Colon (tissue), 2 donors: ENCODE measurements at regions not wholly inside any gene's neighbourhood (a gene's known extent, or its start where the extent isn't known, plus 50 kb on each side); places are given as distances from the start of the nearest gene placed in this dataset.

Experiments used
- FAIRE-seq: peaks from 2 replicates; lab custom pipeline; 2012; peaks lifted over from hg19 to GRCh38; lab: Jason Lieb, UNC
- donor health status: control.
- donor health status: control.

DNA sequence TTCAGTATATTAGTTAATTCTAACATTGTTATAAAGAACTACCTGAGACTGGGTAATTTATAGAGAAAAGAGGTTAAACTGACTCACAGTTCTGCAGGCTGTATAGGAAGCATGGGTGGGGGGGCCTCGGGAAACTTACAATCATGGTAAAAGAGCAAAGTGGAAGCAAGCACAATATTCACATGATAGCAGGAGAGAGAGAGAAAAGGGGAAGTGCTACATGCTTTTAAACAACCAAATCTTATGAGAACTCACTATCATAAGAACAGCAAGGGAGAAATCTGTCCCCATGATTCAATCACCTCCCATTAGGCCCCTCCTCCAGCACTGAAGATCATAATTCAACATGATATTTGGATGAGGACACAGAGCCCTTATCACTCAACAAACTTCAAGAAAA, 324.9 kb downstream of the ZNF608 start:
- no peak for FAIRE-seq

DNA sequence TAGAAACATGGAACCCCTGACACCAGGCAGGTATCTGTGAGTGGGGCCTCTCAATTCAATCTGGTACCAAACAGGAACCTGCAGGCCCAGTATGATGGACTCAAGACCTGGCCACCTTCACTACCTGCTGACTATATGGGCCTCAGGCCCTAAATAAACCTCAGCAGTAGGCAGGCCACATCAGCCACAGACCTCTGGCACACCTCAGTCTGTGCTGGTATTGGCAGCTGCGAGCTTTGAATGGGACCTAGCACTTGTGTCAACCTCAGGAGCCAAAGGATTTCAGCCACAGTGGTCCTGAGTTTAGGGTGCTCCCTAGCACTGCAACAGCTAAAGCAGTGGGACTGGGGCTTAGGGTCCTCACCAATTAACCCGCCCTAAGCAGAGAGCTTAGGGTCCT, 325.5 kb downstream of the ZNF608 start:
- no peak for FAIRE-seq

DNA sequence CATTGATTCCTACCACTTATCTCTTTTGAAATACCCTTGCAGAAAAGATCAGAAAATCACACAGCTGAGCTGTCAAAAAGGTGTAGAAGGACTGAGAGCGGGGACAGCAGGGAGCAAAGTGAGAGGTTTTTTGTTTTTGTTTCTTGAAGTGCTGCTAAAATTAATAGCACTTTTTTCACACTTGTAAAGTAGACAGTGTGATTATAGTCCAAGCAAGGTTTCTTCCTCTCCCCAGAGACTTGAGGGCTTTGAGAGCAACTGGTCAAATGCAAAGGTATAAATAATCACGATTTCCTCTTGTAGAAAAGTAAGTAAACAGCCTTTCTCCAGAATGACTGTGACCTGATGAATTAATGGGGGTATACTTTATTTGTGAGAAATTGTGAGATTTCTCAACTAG, 326.9 kb downstream of the ZNF608 start:
- FAIRE-seq, result no peak

DNA sequence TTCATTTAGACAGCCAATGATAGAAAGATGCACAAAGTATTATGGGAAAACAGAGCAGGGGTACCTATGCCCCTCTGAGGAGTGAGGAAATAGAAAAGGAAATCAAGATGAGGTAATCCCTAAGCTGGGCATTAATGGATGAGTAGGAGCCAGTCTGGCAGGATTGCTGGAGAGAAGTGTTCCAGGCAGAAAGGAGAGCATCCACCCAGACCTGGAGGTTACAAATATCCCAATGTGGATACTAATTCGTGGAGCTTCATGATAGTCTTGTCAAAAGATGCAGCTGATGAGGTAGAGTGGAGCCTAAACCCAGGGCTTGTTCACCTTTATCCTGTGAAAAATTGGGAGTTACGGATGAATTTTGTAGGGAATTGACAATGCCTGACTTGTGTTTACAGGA, 328.0 kb downstream of the ZNF608 start:
- no peak for FAIRE-seq

DNA sequence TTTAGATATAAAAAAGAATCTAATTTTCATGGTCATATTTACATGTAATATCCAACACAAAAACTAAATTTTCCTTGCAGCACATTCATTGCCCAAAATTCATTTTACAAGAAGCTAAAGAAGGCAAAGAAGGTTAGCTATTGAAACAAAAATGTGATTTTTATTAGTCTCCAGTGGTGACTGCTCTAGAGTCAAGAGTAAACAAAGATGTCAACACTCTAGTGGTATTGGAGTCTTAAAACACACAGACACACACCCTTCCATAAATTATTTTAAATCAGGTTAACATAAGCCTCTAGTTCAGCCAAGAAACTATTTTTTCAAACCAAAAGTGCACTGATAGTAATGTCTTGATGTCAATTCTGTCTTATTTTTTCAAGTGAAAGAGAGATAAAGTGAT, 329.2 kb downstream of the ZNF608 start:
- no peak for FAIRE-seq

DNA sequence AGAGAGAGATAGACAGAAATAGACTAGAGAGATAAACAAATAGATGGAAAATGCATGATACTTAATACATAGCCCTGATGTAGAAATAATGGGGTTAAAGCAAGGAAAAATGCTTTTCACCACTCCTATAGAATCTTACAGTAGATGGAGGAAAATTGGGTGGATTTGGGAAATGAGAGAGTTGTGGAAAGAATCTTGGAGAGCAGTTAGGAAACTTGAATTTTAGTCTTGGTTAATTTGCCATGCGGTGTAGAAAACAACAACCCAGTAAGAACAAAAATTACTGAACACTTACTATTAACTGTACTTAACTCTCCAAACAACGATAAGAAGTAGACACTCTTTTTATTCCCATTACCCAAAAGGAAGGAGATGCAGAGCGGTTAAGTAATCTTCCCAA, 329.8 kb downstream of the ZNF608 start:
- FAIRE-seq, result no peak

DNA sequence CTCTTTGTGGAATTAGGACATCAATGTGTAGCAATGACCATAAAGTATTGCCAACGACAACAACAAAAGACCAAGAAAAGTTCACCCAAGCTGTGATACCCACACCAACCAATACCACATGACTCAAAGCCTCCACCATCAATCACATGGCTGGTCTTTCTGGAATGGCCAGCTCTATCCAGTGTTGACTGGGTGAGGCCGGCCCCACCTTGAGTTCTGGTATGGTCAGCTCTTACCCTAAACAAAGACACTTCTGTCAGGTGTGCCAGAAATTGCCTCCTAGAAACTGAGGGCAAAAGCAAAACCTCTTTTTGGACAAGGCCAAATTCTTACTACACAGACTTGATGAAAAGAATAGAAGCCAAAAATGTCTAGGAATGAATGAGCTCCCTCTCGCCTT, 331.5 kb downstream of the ZNF608 start:
- no peak for FAIRE-seq

DNA sequence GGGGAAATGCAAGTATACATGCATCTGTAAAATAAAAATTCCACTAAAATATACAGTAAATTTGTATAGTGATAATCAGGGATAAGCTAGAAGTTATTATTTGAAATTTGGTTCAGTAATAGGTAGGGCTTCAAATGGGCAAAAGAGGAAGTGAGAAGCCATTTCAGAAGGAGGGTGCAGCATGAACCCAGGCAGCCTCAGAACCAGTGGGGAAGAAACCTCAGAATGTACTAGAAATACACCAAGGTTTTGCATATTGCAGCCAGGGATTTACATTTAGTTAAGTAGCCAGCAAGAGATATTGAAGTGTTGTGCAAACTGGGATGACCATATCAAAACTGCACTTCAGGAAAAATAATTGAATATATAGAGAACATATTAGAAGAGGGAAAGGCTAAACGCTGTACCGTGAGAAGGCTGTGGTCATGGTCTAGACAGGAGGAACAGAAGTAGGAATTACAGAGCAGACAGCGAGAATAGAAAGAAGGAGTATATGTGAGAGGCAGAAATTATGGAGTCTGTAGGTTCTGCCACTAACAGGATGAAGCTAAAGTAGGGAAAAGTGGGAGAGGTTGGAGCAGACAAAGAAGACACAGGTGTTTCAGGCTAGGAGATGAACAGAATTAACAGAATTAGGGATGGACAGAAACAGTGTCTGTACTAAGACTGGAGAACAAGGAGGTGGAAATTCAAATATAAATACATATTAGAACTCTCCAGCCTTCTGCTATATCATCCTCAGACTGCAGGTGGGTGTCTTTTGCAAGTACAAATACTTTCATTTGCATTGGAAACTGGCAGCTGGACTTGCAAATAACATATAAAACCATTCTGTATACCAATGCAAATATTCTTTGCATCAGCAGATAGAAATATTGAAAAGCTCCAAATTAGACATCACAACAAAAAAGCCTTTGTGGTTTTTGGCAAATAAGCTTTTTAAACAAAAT, 335.6 kb downstream of the ZNF608 start:
- FAIRE-seq, result no peak

DNA sequence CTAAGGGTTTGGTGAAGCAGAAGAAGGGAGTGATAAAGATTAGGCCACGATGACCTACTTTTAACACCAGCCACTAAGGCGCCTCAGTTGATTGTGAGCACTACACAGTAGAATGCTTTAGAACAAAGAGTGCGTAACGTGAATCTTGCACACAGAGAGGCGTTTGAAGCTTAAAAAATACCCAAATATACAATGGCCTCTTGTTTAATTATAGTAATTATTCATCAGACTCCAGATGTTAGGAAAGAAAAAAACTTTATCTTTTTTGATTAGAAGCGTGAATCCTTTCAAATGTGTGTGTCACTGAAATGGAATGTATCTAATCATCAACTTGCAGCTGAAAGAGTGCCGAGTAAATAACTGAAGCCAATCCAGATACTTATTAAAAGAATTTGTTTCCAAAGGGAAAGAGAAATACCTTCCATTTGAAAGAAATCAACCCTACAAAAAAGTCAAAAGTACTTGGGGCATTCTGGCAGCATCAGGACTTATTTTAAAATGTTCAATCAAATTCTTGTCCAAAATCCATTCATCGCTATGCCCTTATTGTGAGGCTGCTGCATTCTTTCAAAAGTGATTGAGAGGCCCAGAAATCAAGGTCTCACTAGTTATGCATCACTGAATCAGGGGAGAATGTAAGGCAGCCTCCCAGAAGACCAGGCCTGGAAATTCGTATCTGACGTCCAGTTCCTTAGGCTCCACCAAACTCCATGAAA, 337.5 kb downstream of the ZNF608 start:
- FAIRE-seq, result no peak

DNA sequence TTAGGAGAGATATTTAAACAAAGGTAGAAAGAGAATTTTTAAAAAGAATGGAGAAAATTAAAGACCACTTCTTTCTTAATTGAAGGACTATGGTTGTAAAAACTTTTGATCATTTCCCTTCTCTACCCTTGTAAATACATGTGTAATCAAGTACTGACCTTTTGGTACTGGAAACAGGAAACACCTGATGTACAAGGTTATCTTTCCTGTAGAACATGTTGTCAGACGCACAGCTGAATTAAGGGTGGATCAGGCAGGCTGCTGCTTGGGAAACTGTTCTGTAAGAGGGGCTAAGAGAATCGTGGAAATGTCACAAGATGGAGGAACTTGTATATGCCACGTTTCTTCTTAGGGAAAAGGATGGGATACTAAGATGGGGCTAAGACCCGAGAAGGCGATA, 341.6 kb downstream of the ZNF608 start:
- FAIRE-seq, result no peak

DNA sequence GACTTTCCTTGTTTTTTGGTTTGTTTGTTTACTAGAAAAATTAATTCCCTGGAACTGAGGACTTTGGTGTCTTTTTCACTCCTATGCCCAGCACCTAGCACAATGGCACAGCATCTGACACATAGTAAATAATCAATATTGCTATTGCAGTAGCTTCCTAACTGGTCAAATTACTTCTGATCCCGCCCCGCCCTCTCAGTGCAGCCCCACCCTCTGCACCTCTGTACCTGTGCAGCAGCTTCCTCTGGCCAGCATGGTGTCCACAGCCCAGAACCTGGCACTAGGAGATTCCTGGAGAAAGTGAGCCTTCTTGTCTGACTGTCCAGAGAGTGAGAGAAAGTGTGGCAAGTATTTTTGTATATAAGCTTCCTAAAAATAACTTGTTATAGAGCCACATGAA, 343.2 kb downstream of the ZNF608 start:
- FAIRE-seq, result no peak

DNA sequence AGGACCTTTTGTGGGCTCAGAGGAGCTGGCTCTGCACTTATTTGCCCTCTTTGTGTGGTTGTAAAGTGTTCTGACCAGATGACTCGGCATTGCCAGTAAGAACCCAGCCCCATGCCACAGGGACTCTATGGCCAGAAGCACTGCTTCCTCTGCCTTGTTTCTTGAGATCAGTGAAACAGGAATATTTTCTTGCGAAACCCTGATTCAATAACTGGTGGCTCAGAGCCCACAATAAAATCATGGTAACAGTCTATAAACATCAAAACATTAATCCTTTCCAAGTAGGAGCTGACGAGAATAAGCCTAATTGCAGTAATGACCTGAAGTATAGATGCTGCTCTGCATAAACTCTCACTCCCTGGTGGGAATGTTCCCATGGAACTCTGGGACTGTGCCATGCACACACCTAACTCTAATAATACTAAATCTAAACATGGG, 344.3 kb downstream of the ZNF608 start:
- no peak for FAIRE-seq

DNA sequence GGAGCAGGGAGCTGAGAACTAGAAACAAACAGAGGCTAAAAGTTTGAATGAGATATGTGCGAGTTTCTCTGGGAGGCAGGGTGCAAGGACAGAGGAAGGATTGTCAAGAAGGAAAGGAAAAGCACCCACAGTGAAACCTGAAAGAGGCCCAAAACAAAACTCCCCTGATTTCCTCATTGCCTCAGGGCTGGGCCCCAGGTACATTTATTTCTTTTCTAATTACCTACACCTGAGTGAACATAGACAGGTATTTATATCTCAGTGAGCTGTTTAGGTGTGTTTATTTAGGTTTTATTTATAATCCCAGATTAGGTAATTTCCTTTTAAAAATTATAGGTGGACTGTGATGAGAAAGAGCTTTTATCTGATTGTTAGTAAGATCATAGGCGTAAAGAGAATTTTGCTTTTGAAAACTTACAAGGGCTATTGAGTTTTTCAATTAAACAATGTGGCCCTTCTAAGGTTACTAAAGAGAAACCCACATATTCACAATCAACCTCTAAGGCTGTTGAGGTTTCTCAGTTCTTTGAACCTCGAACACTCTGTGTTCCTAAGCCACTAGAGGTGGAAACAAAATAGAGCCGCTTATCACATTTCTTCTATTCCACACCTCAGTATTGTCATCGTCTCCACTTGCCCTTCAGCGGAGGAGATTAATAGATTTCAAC, 344.8 kb downstream of the ZNF608 start:
- FAIRE-seq, result no peak

DNA sequence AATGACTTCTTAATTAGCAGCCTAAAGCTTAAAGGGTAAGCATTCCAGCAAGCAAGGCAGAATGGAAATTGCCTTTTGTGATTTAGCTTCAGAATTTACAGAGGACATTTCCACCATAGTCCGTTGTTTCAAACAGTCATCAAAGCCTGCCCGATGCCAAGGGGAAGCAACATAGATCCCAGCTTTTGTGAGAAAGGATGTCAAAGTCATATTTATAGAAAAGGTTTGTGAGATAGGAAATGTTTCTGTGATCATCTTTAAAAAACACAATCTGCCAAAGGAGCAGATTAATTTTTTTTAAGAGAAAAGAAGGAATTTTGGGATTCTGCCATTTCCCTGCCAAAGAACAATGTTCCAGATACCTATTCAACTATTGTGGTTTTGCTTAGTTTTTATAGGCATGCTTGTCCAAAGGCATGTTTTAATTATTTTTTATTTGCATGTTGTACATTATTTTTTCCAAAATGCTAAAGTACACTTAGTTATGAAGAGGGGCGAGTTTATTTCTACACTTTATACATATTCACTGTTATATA, 346.9 kb downstream of the ZNF608 start:
- FAIRE-seq, result no peak

DNA sequence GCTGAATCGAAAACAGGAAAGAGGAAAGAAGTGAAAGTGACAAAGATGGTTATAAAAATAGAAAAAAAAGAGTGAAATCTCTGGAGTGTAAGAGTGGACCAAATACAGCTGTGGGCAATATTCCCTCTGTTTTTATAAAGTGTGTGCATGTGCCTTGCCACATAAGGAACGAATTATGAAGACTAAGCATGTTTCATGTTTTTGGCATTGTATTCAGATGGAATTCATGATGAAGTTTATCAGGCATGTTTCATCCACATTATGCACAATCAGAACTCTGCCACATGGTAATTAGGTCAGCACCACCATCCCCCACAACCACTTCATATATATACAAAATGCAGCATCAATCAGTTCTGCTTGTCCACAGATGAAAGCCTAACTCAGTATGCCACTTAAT, 348.0 kb downstream of the ZNF608 start:
- FAIRE-seq, result no peak

DNA sequence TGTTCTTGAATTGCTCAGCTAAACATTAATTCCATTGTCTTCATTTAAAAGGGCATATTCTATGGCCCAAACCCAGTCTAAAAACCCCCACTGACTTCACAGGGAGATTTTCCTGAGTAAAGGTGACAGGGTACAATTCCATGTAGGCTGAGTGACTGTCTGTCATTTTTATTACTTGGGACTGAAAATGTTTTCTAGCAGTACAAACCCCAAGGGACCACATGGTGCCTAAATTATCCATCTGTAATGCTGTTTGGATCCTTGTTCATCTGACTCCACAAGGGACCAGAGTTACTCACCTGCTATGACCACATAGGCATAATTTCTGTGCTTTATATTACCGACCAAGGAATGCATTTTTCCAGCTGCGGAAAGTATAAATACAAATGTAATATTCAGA, 349.1 kb downstream of the ZNF608 start:
- no peak for FAIRE-seq

DNA sequence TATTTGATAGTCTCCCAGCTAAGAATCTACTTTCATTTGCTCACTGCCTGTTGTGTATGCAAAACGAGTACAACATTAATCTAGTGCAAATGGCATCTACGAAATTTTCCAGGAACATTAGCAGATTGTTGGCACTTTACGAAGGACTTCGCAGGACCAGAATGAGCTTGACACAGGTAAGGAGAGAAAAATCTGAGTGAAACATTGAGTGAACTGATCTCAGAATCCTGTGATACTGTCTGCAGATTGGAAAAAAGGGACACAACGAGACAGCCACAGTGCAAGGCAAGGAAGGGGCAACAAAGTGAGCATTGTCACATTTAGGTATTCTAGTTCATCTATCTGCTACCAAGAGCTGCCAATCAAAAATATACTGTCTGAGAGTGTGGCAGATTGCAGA, 350.5 kb downstream of the ZNF608 start:
- no peak for FAIRE-seq

DNA sequence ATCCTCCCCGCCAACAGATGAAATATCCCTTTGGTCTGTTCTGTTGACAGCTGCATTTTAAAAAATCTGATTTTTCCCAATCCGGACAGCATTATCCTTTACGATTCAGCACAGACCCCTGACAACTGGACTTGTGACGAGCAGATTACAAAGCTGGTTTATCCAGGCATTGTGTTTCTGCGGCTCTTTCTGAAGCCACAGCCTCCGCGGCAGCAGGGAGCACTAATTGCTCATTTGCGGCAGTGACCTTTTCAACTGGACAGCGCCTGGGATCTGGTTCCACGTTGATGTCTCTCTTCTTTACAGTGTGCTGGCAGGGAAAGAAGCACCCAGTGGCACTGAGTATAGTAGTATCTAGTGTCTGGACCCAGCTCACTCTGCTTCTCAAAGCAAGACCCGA, 351.2 kb downstream of the ZNF608 start:
- no peak for FAIRE-seq

DNA sequence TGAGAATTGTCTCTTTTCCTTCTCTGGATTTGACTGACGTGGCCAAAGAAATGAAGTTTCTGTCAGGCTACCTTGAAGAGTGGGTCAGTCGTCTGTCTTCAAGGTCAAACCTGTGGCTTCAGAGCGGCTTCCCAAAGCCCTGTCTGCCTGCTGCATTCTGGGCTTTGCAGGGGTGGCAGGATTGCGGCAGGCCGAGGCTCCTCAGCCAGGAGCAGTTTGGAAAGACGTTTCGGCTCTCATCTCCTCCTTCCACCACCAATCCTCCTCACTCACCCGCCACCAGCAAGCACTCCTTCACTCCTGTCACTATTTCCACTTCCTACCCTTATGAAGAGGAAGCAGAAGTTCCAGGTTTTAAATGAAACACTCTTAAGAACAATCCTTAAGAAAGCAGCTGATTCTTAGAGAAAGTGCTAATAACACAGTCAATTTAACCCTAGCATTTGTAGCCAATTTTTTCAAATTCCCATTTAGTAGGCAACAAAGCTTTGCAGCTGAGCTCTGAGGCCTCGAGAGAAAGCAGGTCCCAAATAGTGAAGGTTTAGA, 351.7 kb downstream of the ZNF608 start:
- no peak for FAIRE-seq

DNA sequence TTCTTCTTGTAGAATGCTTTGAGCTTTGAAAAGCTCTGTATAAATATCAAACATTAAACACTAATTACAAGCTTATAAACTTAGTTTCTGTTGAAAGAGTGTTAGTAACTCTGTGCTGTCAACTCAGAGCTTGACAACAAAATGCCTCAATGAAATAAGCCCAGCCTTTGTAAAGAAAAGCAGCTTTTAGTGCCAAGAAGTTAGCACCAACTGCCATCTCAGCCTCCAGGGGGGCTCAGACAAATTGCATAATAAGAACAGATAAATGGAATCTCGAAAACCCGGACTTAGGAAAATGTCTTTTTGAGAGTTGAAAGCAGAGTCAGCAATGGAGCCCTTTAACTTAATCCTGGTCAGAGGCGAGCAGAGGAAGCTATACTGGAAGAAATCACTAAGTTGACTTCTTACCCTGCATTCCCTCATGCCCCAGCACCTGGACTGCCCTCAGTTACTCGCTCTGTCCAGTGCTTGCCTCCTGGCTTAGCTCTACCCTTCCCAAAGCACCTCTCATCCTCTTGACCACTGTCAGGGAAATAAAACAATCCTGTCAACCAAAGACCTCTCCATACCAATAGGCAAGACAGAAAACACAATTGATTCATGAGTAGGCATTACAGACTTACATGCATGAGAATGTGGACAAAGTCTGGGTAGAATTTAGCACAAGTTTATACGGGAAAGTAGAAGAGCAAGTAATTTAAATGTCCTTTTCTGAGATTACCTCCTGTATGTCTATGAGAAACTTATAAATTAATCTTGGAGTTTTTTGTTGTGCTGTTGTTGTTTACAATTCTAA, 352.7 kb downstream of the ZNF608 start:
- no peak for FAIRE-seq

DNA sequence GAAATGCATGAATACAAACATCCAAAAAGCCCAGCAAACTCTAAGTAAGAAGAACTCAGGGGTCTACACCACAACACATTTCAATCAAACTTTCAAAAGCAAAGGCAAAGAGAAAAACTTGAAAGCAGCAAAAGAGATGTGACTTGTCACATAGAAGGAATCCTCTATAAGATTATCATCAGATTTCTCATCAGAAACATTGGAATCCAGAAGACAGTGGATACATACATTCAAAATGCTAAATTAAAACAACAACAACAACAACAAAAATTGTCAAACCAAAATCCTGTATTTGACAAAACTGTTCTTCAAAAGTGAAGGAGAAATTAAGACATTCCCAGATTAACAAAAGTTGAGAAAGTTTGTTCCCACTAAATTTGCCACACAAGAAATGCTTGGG, 362.7 kb downstream of the ZNF608 start:
- FAIRE-seq, result no peak

DNA sequence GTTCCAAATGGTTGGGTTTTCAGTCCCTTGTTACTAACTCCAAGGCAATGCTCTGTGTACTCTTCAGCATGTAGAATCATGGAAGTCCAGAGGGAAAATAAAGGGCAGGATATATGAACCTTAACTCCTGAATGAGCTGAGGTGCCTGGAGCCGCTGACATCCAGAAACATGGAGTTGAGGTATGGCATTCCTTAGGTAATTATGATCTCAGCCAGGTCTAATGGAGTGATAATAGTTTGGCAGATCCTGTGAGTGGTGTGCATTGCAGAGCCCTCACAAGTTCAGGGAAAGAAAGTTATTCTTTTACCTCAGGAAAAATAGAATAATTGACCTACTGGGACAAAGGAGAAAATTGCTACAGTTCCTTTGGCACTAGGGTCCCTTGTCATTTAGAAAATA, 369.1 kb downstream of the ZNF608 start:
- no peak for FAIRE-seq
